Right forelimb (tissue), 1 donor: ENCODE measurements at regions not wholly inside any gene's neighbourhood (a gene's known extent, or its start where the extent isn't known, plus 50 kb on each side); places are given as distances from the start of the nearest gene placed in this dataset.
"Not testable (repeated sequence)": the region's sequence is repeated elsewhere in the genome, so short reads cannot be mapped to it uniquely, and the experiment has no call there.

Source experiments
- DNase-seq: peaks from one replicate; pipeline ENCODE4 v3.0.0-alpha.2; 2018

DNA sequence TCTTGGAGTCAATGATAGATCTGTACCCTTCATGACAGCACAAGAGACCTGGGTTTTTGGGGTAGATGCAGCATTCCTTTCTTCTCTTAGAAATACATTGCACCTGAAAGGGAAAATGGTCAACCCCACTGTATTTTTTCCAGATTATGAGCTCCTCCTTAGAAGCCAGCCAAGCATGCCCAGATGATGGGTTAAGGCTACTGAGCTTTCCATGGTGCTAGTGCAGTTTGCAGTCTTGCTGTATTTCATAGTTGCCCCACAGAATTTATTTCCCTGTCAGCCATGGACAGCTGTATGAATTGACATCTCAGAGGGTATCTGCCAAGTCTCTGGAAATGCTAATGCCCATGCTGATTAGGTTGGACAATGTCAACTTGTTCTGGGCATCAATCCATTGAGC lies 73.7 kb upstream of the H2AZ1 start:
- DNase-seq: no peak

DNA sequence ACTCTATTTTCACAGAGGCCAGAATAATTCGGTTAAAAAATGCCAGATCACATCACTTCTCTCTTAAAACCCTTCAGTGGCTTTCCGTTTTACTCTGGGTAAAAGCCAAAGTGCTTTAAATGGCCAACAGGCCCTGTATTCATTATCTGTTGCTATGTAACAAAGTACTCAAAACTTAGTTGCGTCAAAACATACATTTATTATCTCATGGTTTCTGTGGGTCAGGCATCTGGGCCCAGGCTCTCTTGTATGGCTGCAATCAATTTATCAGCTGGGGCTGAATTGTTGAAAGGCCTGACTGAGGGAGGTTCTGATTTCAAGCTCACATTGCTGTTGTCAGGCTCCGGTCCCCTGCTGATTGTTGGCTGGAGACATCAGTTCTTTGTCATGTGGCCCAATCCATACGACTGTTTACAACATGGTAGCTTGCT lies 72.7 kb upstream of the H2AZ1 start:
- DNase-seq: no peak

GRCh38 chr4:100019821-100020220 lies 69.7 kb upstream of the H2AZ1 start:
- no peak for DNase-seq

GRCh38 chr4:100017637-100018310 lies 67.7 kb upstream of the H2AZ1 start:
- no peak for DNase-seq

DNA sequence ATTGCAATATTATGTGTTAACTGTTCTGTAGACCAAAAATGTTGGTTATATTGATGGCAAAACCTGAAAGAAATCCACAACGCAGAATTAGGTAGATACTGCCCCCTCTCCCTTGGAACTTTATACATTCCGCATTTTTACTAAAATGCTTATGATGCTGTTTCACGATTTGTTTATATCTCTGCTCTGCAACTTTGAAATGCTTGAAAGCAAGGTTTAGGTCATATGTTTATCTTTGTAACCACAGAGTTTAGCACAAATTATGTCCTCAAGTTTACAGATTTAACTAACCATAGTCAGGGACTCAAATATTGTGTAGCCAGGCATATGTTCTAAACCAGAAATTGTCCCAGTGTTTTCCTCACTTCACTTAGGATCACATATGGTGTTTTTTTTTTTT lies 66.1 kb upstream of the H2AZ1 start:
- no peak for DNase-seq

- DNase-seq: no peak
Measured at GRCh38 chr4:100014616-100015015, 64.5 kb upstream of the H2AZ1 start.

DNA sequence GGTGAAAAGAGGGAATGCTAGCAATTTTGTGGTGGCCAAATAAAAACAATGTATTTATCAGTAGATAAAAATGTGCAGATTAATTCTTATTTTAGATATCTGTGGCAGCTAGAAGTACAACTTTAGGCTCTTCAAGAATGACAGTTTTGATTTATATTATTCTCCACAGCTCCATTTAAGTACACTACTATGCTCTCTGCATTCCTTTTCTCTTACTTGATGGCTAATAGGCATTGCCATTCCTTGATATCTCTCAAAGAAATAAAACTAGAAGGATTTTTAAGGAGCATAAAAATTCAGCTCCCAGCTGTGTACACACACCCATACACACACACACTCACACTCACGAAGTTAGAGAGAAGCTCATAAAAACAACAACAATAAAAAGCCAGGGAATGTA lies 59.4 kb upstream of the H2AZ1 start:
- DNase-seq: no peak

- no peak for DNase-seq
Measured at GRCh38 chr4:100008048-100008447, 58.0 kb upstream of the H2AZ1 start.

DNA sequence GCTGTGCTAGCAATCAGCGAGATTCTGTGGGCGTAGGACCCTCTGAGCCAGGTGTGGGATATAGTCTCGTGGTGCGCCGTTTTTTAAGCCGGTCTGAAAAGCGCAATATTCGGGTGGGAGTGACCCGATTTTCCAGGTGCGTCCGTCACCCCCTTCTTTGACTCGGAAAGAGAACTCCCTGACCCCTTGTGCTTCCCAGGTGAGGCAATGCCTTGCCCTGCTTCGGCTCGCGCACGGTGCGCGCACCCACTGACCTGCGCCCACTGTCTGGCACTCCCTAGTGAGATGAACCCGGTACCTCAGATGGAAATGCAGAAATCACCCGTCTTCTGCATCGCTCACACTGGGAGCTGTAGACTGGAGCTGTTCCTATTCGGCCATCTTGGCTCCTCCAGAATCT lies 56.1 kb upstream of the H2AZ1 start:
- not testable (repeated sequence) for DNase-seq
